Glutamatergic neuron (in vitro differentiated cells): ENCODE measurements at regions not wholly inside any gene's neighbourhood (a gene's known extent, or its start where the extent isn't known, plus 50 kb on each side); places are given as distances from the start of the nearest gene placed in this dataset.

Experiments used
- DNase-seq: peaks from one replicate; pipeline ENCODE4 v3.0.0; 2022
- H3K27ac Mint-ChIP-seq: one replicate; pipeline ENCODE4 v1.8.0; 2020; ENCODE audit warnings: mild to moderate bottlenecking, mixed read lengths, inconsistent platforms; ENCODE audit not compliant: unreplicated experiment
- H3K27me3 Mint-ChIP-seq: one replicate; pipeline ENCODE4 v1.8.0; 2020; ENCODE audit warnings: mild to moderate bottlenecking, moderate library complexity, mixed read lengths, inconsistent platforms; ENCODE audit not compliant: unreplicated experiment
- H3K36me3 Mint-ChIP-seq: one replicate; pipeline ENCODE4 v1.8.0; 2020; ENCODE audit warnings: mild to moderate bottlenecking, mixed read lengths, inconsistent platforms; ENCODE audit not compliant: unreplicated experiment
- H3K4me1 Mint-ChIP-seq: one replicate; pipeline ENCODE4 v1.8.0; 2020; ENCODE audit warnings: mild to moderate bottlenecking, low read depth, mixed read lengths, inconsistent platforms; ENCODE audit not compliant: unreplicated experiment
- H3K4me3 Mint-ChIP-seq: one replicate; pipeline ENCODE4 v1.8.0; 2020; ENCODE audit warnings: mild to moderate bottlenecking, mixed read lengths, inconsistent platforms; ENCODE audit not compliant: unreplicated experiment
- H3K9me3 Mint-ChIP-seq: one replicate; pipeline ENCODE4 v1.8.0; 2020; ENCODE audit warnings: mild to moderate bottlenecking, moderate library complexity, mixed read lengths, inconsistent platforms; ENCODE audit not compliant: unreplicated experiment
- TF ChIP-seq, protein P1 (sequence below): fragments of 200-600 bp; sonication (generic); IDR thresholded peaks from one replicate; pipeline ENCODE4 v1.5.0; 2021; ENCODE audit not compliant: partially characterized antibody, unreplicated experiment

DNA sequence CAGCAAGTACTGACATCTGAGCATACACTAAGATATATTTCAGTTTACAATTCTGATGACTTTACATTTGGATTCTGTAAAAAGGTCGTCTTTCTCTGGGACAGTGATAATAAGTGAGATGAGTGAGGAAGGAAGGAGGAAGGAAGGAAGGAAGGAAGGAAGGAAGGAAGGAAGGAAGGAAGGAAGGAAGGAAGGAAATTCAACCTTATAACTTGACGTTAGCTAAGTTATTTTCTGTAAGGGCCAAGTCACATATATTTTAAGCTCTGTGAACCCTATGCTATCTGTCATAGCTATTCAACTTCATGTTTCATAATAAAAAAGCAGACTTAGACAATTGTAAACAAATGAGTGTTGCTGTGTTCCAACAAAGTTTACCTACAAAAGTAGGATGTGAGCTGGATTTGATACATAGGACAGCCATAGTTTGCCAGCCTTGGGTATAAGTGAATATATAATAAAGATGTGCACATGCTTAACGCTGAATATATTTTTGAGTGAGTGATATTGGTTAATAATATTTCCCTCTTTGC is 753.0 kb upstream of the NDST4 start:
- no peak overlapping the region for H3K4me3 Mint-ChIP-seq
- H3K4me1 Mint-ChIP-seq, result no peaks in the 10 kb centered on the region
- TF ChIP-seq, protein P1, sequence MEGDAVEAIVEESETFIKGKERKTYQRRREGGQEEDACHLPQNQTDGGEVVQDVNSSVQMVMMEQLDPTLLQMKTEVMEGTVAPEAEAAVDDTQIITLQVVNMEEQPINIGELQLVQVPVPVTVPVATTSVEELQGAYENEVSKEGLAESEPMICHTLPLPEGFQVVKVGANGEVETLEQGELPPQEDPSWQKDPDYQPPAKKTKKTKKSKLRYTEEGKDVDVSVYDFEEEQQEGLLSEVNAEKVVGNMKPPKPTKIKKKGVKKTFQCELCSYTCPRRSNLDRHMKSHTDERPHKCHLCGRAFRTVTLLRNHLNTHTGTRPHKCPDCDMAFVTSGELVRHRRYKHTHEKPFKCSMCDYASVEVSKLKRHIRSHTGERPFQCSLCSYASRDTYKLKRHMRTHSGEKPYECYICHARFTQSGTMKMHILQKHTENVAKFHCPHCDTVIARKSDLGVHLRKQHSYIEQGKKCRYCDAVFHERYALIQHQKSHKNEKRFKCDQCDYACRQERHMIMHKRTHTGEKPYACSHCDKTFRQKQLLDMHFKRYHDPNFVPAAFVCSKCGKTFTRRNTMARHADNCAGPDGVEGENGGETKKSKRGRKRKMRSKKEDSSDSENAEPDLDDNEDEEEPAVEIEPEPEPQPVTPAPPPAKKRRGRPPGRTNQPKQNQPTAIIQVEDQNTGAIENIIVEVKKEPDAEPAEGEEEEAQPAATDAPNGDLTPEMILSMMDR, result no peak
- no peak overlapping the region for H3K27ac Mint-ChIP-seq
- no peaks in the 10 kb centered on the region for H3K36me3 Mint-ChIP-seq
- H3K27me3 Mint-ChIP-seq, result no peaks in the 10 kb centered on the region
- H3K9me3 Mint-ChIP-seq, result no peaks in the 10 kb centered on the region
- no peak for DNase-seq

GRCh38 chr4:115865736-115866135 is 752.3 kb upstream of the NDST4 start:
- Mint-ChIP-seq H3K27ac (no peak overlapping the region), H3K4me1 (no peaks in the 10 kb centered on the region), H3K36me3 (no peaks in the 10 kb centered on the region), H3K27me3 (no peaks in the 10 kb centered on the region), H3K4me3 (no peak overlapping the region), H3K9me3 (no peaks in the 10 kb centered on the region)
- no peak for DNase-seq
- TF ChIP-seq, protein P1, result no peak

DNA sequence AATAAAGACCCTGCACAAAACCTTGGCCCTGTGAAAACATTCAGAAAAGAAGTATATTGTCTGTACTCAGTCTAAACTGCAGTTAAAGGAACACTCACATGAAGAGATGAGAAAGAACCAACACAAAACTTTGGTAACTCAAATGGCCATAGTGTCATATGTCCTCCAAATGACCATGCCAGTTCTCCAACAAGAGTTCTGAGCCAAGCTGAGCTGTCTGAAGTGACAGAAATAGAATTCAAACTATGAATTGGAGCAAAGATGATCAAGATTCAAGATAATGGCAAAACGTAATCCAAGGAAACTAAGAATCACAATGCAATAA is 739.3 kb upstream of the NDST4 start:
- H3K27me3 Mint-ChIP-seq, result no peaks in the 10 kb centered on the region
- peaks cover 5% of the 10 kb centered on the region for H3K4me1 Mint-ChIP-seq
- no peak for DNase-seq
- H3K4me3 Mint-ChIP-seq, result no peak overlapping the region
- peaks cover 4% of the 10 kb centered on the region for H3K36me3 Mint-ChIP-seq
- H3K27ac Mint-ChIP-seq, result no peak overlapping the region
- TF ChIP-seq, protein P1, result peak; percentile 49
- peaks cover 3% of the 10 kb centered on the region for H3K9me3 Mint-ChIP-seq

- peak; percentile 61 for DNase-seq
- TF ChIP-seq, protein P1, result peak; percentile 74
- no peaks in the 10 kb centered on the region for H3K27me3 Mint-ChIP-seq
- H3K4me3 Mint-ChIP-seq, result no peak overlapping the region
- H3K9me3 Mint-ChIP-seq, result peaks cover 3% of the 10 kb centered on the region
- peaks cover 4% of the 10 kb centered on the region for H3K36me3 Mint-ChIP-seq
- H3K4me1 Mint-ChIP-seq, result peaks cover 5% of the 10 kb centered on the region
- no peak overlapping the region for H3K27ac Mint-ChIP-seq
Observed at GRCh38 chr4:115851918-115852766, 738.7 kb upstream of the NDST4 start.

- Mint-ChIP-seq H3K9me3 (peaks cover 3% of the 10 kb centered on the region), H3K36me3 (no peaks in the 10 kb centered on the region), H3K27me3 (no peaks in the 10 kb centered on the region), H3K4me1 (peaks cover 5% of the 10 kb centered on the region), H3K27ac (no peak overlapping the region), H3K4me3 (no peak overlapping the region)
- TF ChIP-seq, protein P1, result no peak
- no peak for DNase-seq
Observed at GRCh38 chr4:115850799-115851509, 737.5 kb upstream of the NDST4 start.
